C4-2B (cell line): ENCODE measurements at regions not wholly inside any gene's neighbourhood (a gene's known extent, or its start where the extent isn't known, plus 50 kb on each side); places are given as distances from the start of the nearest gene placed in this dataset.

ENCODE experiments used
- H3K27ac ChIP-seq: fragments of 450-650 bp; 2 replicates; pipeline ENCODE4 v1.5.1; 2017
- CTCF ChIP-seq: fragments of 450-650 bp; conservative IDR thresholded peaks from 2 replicates; pipeline ENCODE4 v1.5.1; 2017; ENCODE audit warnings: mild to moderate bottlenecking
- ZFX ChIP-seq: fragments of 450-650 bp; IDR thresholded peaks from 2 replicates; pipeline ENCODE4 v1.6.1; 2017

- no peak for TF ChIP-seq ZFX
- no peak for TF ChIP-seq CTCF
- no peak overlapping the region for H3K27ac ChIP-seq
Measured at GRCh38 chr4:59805176-59805575, 1395.0 kb upstream of the ADGRL3 start.

- TF ChIP-seq CTCF (no peak), ZFX (no peak)
- no peak overlapping the region for H3K27ac ChIP-seq
Measured at GRCh38 chr4:59814402-59815010, 1385.6 kb upstream of the ADGRL3 start.

GRCh38 chr4:59818656-59819055 is 1381.5 kb upstream of the ADGRL3 start:
- TF ChIP-seq ZFX = no peak
- TF ChIP-seq CTCF = no peak
- H3K27ac ChIP-seq = no peak overlapping the region

GRCh38 chr4:59823311-59823710 is 1376.8 kb upstream of the ADGRL3 start:
- TF ChIP-seq ZFX = no peak
- no peak for TF ChIP-seq CTCF
- H3K27ac ChIP-seq = no peak overlapping the region

- TF ChIP-seq ZFX (no peak), CTCF (no peak)
- no peak overlapping the region for H3K27ac ChIP-seq
Measured at GRCh38 chr4:59825104-59825503, 1375.0 kb upstream of the ADGRL3 start.

GRCh38 chr4:59831746-59832145 is 1368.4 kb upstream of the ADGRL3 start:
- no peak overlapping the region for H3K27ac ChIP-seq
- no peak for TF ChIP-seq ZFX
- TF ChIP-seq CTCF = no peak

- TF ChIP-seq ZFX = no peak
- TF ChIP-seq CTCF = no peak
Measured at GRCh38 chr4:59834943-59835342, 1365.2 kb upstream of the ADGRL3 start.

More at GRCh38 chr4:59834943-59835342, 1365.2 kb upstream of the ADGRL3 start:
- no peak overlapping the region for H3K27ac ChIP-seq
